ENCODE measurements at regions not wholly inside any gene's neighbourhood (a gene's known extent, or its start where the extent isn't known, plus 50 kb on each side); places are given as distances from the start of the nearest gene placed in this dataset.

DNA sequence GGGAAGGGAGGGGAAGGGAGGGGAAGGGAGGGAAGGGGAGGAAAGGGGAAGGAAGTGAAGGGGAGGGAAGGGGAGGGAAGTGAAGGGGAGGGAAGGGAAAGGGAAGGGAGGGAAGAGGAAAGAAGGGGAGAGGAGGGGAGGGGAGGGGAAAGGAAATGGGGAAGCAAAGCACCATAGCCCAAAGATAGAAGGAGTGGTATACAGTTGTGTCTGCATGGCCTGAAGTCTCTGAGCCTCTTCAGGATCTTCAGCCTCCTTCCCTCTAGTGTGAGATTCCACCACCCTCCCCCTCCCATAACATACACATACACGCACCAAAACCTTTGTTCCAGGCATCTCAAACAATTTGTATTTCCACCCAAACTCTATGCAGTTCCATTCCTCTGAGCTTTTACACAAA lies 96.2 kb upstream of the SERP2 start:
- no peaks in the 10 kb centered on the region for H3K79me2 ChIP-seq (ENCODE audit: insufficient read depth, low read length)
- FAIRE-seq (no peak), DNase-seq (ENCODE audit: low spot score) (no peak), ATAC-seq (no peak)
- no peak overlapping the region for H2AFZ ChIP-seq (ENCODE audit: low read length)
- no peaks in the 10 kb centered on the region for H3K36me3 ChIP-seq (replicated peaks in 1 of 2; ENCODE audit: control insufficient read depth in 1 of 2, insufficient read depth in 2 of 2, low read length in 2 of 2)
- CTCF ChIA-PET (ENCODE audit: low intra/inter-chr PET ratio, low total read pairs), result no interaction called here
- H4K20me1 ChIP-seq (ENCODE audit: insufficient read depth, low read length), result no peaks in the 10 kb centered on the region
- H3K4me1 ChIP-seq (ENCODE audit: insufficient read depth, low read length), result peaks cover 40% of the 10 kb centered on the region
- POLR2A ChIA-PET, result no interaction called here
- H3K27ac ChIP-seq (ENCODE audit: extremely low read length, insufficient read depth, low read length), result no peak overlapping the region
- intact Hi-C loops (cut with micrococcal nuclease; ENCODE audit: unreplicated experiment), result no loop called here
- H3K4me3 ChIP-seq (replicated peaks in 1 of 3; ENCODE audit: insufficient read depth in 1 of 3, low read depth in 2 of 3, low read length in 3 of 3), result no peak overlapping the region
- no peak overlapping the region for H3K9ac ChIP-seq (ENCODE audit: insufficient read depth, low read depth, low read length)
- BruUV-seq (replicated peaks), result no TSS peak
- no peak overlapping the region for H3K4me2 ChIP-seq (ENCODE audit: low read depth, low read length)
- H3K9me3 ChIP-seq (ENCODE audit: low read length), result no peaks in the 10 kb centered on the region
- no peaks in the 10 kb centered on the region for H3K27me3 ChIP-seq (ENCODE audit: control insufficient read depth in 1 of 2, insufficient read depth in 2 of 2, low read length in 2 of 2)
- WGBS (ENCODE audit: low lambda C conversion rate), result 26% methylated on average over 1 of the region's 1 CpG
- no peak for TF ChIP-seq PAX8 (CRISPR knock-in tag; IDR thresholded peaks at IDR 0.05; ENCODE audit: borderline replicate concordance)
- TF ChIP-seq ZNF264 (CRISPR knock-in tag; IDR thresholded peaks at IDR 0.05), result no peak
- no peak for TF ChIP-seq NR3C1 (CRISPR knock-in tag; IDR thresholded peaks at IDR 0.05)
- TF ChIP-seq PCBP1 (IDR thresholded peaks at IDR 0.05; ENCODE audit: borderline replicate concordance, low read depth, low read length), result 0 out of 2 replicates have a peak, but pooled peaks have one; percentile 61
- no peak for TF ChIP-seq KDM6A (CRISPR knock-in tag; IDR thresholded peaks at IDR 0.05; ENCODE audit: low read depth)
- TF ChIP-seq HNRNPK (IDR thresholded peaks at IDR 0.05; ENCODE audit: low read depth, low read length, poor library complexity, severe bottlenecking), result peak; percentile 87
- TF ChIP-seq PCBP2 (optimal IDR thresholded peaks at IDR 0.05; ENCODE audit: low read depth, low read length, poor library complexity, severe bottlenecking), result peak; percentile 70
- no peak for TF ChIP-seq ZNF749 (CRISPR knock-in tag; IDR thresholded peaks at IDR 0.05; ENCODE audit: borderline replicate concordance)
- no peak for TF ChIP-seq ZNF350 (CRISPR knock-in tag; IDR thresholded peaks at IDR 0.05; ENCODE audit: borderline replicate concordance, low read depth)
- TF ChIP-seq ZNF460 (CRISPR knock-in tag; IDR thresholded peaks at IDR 0.05; ENCODE audit: borderline replicate concordance), result no peak
- no peak for TF ChIP-seq ZNF557 (CRISPR knock-in tag; IDR thresholded peaks at IDR 0.05)
- TF ChIP-seq RFX1 (IDR thresholded peaks at IDR 0.05), result no peak
- TF ChIP-seq ZSCAN29 (CRISPR knock-in tag; conservative IDR thresholded peaks at IDR 0.05), result no peak
- TF ChIP-seq ZNF777 (CRISPR knock-in tag; IDR thresholded peaks at IDR 0.05), result no peak
- no peak for TF ChIP-seq HDAC2 (CRISPR knock-in tag; IDR thresholded peaks at IDR 0.05)
- in situ Hi-C loops (cut with HindIII; ENCODE audit: extremely low pct_ligation_motif_present, low pct_unique_long_range_greater_than_20kb), result no loop called here
